DND-41 (cell line): ENCODE measurements at regions not wholly inside any gene's neighbourhood (a gene's known extent, or its start where the extent isn't known, plus 50 kb on each side); places are given as distances from the start of the nearest gene placed in this dataset.

Source experiments
- EZH2 ChIP-seq: IDR thresholded peaks from 3 replicates; pipeline ENCODE4 v1.6.1; 2012; ENCODE audit warnings: borderline replicate concordance, low read depth, mild to moderate bottlenecking, moderate library complexity, low read length, inconsistent platforms; ENCODE audit not compliant: severe bottlenecking
- TF ChIP-seq, protein P1 (sequence below): IDR thresholded peaks from 2 replicates; pipeline ENCODE4 v1.5.1; 2012; ENCODE audit warnings: borderline replicate concordance, low read length, moderate library complexity, mild to moderate bottlenecking; ENCODE audit not compliant: poor library complexity, severe bottlenecking; ENCODE audit errors: extremely low read depth

DNA sequence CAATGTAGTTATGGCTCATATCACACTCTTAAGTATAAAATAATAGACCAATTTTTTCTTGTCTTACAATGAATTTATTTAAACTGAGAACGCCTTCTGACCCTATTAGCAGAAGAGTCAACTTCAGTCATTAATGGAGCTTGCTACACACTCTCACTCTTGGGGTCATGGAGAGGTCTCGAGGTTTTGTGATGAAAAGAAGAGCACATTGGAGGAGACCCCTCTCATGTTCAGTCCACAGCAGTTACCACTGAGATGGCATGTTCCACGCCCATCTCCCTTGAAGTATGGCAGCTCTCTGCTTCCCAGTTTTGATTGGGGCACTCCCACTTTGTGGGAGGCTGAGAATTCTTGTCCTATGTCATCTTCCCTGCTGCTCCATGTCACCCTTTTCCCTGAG, 266.4 kb downstream of the RPS29 start:
- TF ChIP-seq, protein P1, sequence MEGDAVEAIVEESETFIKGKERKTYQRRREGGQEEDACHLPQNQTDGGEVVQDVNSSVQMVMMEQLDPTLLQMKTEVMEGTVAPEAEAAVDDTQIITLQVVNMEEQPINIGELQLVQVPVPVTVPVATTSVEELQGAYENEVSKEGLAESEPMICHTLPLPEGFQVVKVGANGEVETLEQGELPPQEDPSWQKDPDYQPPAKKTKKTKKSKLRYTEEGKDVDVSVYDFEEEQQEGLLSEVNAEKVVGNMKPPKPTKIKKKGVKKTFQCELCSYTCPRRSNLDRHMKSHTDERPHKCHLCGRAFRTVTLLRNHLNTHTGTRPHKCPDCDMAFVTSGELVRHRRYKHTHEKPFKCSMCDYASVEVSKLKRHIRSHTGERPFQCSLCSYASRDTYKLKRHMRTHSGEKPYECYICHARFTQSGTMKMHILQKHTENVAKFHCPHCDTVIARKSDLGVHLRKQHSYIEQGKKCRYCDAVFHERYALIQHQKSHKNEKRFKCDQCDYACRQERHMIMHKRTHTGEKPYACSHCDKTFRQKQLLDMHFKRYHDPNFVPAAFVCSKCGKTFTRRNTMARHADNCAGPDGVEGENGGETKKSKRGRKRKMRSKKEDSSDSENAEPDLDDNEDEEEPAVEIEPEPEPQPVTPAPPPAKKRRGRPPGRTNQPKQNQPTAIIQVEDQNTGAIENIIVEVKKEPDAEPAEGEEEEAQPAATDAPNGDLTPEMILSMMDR = no peak
- TF ChIP-seq EZH2 = no peak
